ENCODE measurements at regions not wholly inside any gene's neighbourhood (a gene's known extent, or its start where the extent isn't known, plus 50 kb on each side); places are given as distances from the start of the nearest gene placed in this dataset.

GRCh38 chr13:73245246-73245645 lies 186.4 kb downstream of the KLF5 start:
- TF ChIP-seq, protein P1, sequence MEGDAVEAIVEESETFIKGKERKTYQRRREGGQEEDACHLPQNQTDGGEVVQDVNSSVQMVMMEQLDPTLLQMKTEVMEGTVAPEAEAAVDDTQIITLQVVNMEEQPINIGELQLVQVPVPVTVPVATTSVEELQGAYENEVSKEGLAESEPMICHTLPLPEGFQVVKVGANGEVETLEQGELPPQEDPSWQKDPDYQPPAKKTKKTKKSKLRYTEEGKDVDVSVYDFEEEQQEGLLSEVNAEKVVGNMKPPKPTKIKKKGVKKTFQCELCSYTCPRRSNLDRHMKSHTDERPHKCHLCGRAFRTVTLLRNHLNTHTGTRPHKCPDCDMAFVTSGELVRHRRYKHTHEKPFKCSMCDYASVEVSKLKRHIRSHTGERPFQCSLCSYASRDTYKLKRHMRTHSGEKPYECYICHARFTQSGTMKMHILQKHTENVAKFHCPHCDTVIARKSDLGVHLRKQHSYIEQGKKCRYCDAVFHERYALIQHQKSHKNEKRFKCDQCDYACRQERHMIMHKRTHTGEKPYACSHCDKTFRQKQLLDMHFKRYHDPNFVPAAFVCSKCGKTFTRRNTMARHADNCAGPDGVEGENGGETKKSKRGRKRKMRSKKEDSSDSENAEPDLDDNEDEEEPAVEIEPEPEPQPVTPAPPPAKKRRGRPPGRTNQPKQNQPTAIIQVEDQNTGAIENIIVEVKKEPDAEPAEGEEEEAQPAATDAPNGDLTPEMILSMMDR (IDR thresholded peaks at IDR 0.05) = no peak
- TF ChIP-seq POLR2A (IDR thresholded peaks at IDR 0.05; ENCODE audit: low read depth) = no peak

Data from esophagus muscularis mucosa (tissue), 3 donors.